ENCODE measurements at regions not wholly inside any gene's neighbourhood (a gene's known extent, or its start where the extent isn't known, plus 50 kb on each side); places are given as distances from the start of the nearest gene placed in this dataset.
A peak's percentile ranks its signal among the peaks of the same experiment; 100 is the strongest.
"Not testable (repeated sequence)": the region's sequence is repeated elsewhere in the genome, so short reads cannot be mapped to it uniquely, and the experiment has no call there.

GRCh38 chr4:64125354-64125753 lies 283.9 kb downstream of the TECRL start:
- DNase-seq (ENCODE audit: low read depth in 1 of 2, low spot score in 1 of 2): no peak
- no peak for TF ChIP-seq JUND (IDR thresholded peaks at IDR 0.05; ENCODE audit: low read depth)
- in situ Hi-C loops (cut with HindIII; ENCODE audit: low pct_unique_long_range_greater_than_20kb, low sequenced_read_pairs): no loop called here

GRCh38 chr4:64121803-64122202 lies 287.4 kb downstream of the TECRL start:
- TF ChIP-seq JUND (IDR thresholded peaks at IDR 0.05; ENCODE audit: low read depth): no peak
- no peak for DNase-seq (ENCODE audit: low read depth in 1 of 2, low spot score in 1 of 2)
- in situ Hi-C loops (cut with HindIII; ENCODE audit: low pct_unique_long_range_greater_than_20kb, low sequenced_read_pairs): no loop called here

- DNase-seq (ENCODE audit: low read depth in 1 of 2, low spot score in 1 of 2): no peak
- in situ Hi-C loops (cut with HindIII; ENCODE audit: low pct_unique_long_range_greater_than_20kb, low sequenced_read_pairs): no loop called here
- no peak for TF ChIP-seq JUND (IDR thresholded peaks at IDR 0.05; ENCODE audit: low read depth)
These were observed 303.3 kb downstream of the TECRL start for GRCh38 chr4:64105903-64106302.

- DNase-seq (ENCODE audit: low read depth in 1 of 2, low spot score in 1 of 2): no peak
- TF ChIP-seq JUND (IDR thresholded peaks at IDR 0.05; ENCODE audit: low read depth): no peak
- in situ Hi-C loops (cut with HindIII; ENCODE audit: low pct_unique_long_range_greater_than_20kb, low sequenced_read_pairs): no loop called here
These were observed 313.9 kb downstream of the TECRL start for GRCh38 chr4:64095398-64095797.

GRCh38 chr4:64079316-64079715 lies 329.9 kb downstream of the TECRL start:
- no peak for TF ChIP-seq JUND (IDR thresholded peaks at IDR 0.05; ENCODE audit: low read depth)
- DNase-seq (ENCODE audit: low read depth in 1 of 2, low spot score in 1 of 2): no peak
- in situ Hi-C loops (cut with HindIII; ENCODE audit: low pct_unique_long_range_greater_than_20kb, low sequenced_read_pairs): no loop called here

GRCh38 chr4:64068096-64068495 lies 341.2 kb downstream of the TECRL start:
- in situ Hi-C loops (cut with HindIII; ENCODE audit: low pct_unique_long_range_greater_than_20kb, low sequenced_read_pairs): no loop called here
- no peak for DNase-seq (ENCODE audit: low read depth in 1 of 2, low spot score in 1 of 2)
- no peak for TF ChIP-seq JUND (IDR thresholded peaks at IDR 0.05; ENCODE audit: low read depth)

- in situ Hi-C loops (cut with HindIII; ENCODE audit: low pct_unique_long_range_greater_than_20kb, low sequenced_read_pairs): no loop called here
- TF ChIP-seq JUND (IDR thresholded peaks at IDR 0.05; ENCODE audit: low read depth): no peak
- no peak for DNase-seq (ENCODE audit: low read depth in 1 of 2, low spot score in 1 of 2)
These were observed 346.3 kb downstream of the TECRL start for GRCh38 chr4:64062991-64063390.

GRCh38 chr4:64037033-64037432 lies 372.2 kb downstream of the TECRL start:
- DNase-seq (ENCODE audit: low read depth in 1 of 2, low spot score in 1 of 2); in situ Hi-C loops (cut with HindIII; ENCODE audit: low pct_unique_long_range_greater_than_20kb, low sequenced_read_pairs): not testable (repeated sequence)

GRCh38 chr4:64022560-64022959 lies 386.7 kb downstream of the TECRL start:
- in situ Hi-C loops (cut with HindIII; ENCODE audit: low pct_unique_long_range_greater_than_20kb, low sequenced_read_pairs): no loop called here
- no peak for TF ChIP-seq JUND (IDR thresholded peaks at IDR 0.05; ENCODE audit: low read depth)
- DNase-seq (ENCODE audit: low read depth in 1 of 2, low spot score in 1 of 2): no peak

- TF ChIP-seq JUND (IDR thresholded peaks at IDR 0.05; ENCODE audit: low read depth): no peak
- DNase-seq (ENCODE audit: low read depth in 1 of 2, low spot score in 1 of 2): no peak
- in situ Hi-C loops (cut with HindIII; ENCODE audit: low pct_unique_long_range_greater_than_20kb, low sequenced_read_pairs): no loop called here
These were observed 392.4 kb downstream of the TECRL start for GRCh38 chr4:64016893-64017292.

- TF ChIP-seq JUND (IDR thresholded peaks at IDR 0.05; ENCODE audit: low read depth): no peak
- DNase-seq (ENCODE audit: low read depth in 1 of 2, low spot score in 1 of 2): no peak
- in situ Hi-C loops (cut with HindIII; ENCODE audit: low pct_unique_long_range_greater_than_20kb, low sequenced_read_pairs): no loop called here
These were observed 394.6 kb downstream of the TECRL start for GRCh38 chr4:64014647-64015046.

- DNase-seq (ENCODE audit: low read depth in 1 of 2, low spot score in 1 of 2): no peak
- in situ Hi-C loops (cut with HindIII; ENCODE audit: low pct_unique_long_range_greater_than_20kb, low sequenced_read_pairs): no loop called here
- no peak for TF ChIP-seq JUND (IDR thresholded peaks at IDR 0.05; ENCODE audit: low read depth)
These were observed 407.9 kb downstream of the TECRL start for GRCh38 chr4:64001229-64001898.

- TF ChIP-seq JUND (IDR thresholded peaks at IDR 0.05; ENCODE audit: low read depth): no peak
- peak; percentile 2 to 67 for DNase-seq (ENCODE audit: low read depth in 1 of 2, low spot score in 1 of 2)
- in situ Hi-C loops (cut with HindIII; ENCODE audit: low pct_unique_long_range_greater_than_20kb, low sequenced_read_pairs): no loop called here
These were observed 409.0 kb downstream of the TECRL start for GRCh38 chr4:64000241-64000640.

- DNase-seq (ENCODE audit: low read depth in 1 of 2, low spot score in 1 of 2): no peak
- in situ Hi-C loops (cut with HindIII; ENCODE audit: low pct_unique_long_range_greater_than_20kb, low sequenced_read_pairs): no loop called here
- no peak for TF ChIP-seq JUND (IDR thresholded peaks at IDR 0.05; ENCODE audit: low read depth)
These were observed 423.0 kb downstream of the TECRL start for GRCh38 chr4:63986253-63986652.

Measured in T47D (cell line).